Left colon (tissue), 2 donors: ENCODE measurements at regions not wholly inside any gene's neighbourhood (a gene's known extent, or its start where the extent isn't known, plus 50 kb on each side); places are given as distances from the start of the nearest gene placed in this dataset.
"Not testable (repeated sequence)": the region's sequence is repeated elsewhere in the genome, so short reads cannot be mapped to it uniquely, and the experiment has no call there.

ENCODE experiments used
- ATAC-seq: fragments of 200-7000 bp; cut with Tn5 transposase; one replicate; pipeline ENCODE4 v1.9.1; 2020; ENCODE audit warnings: mild to moderate bottlenecking, moderate library complexity
- DNase-seq, 2 donors: peaks; one replicate each; pipeline ENCODE4 v3.0.0-alpha.2; 2020
- intact Hi-C, 2 donors: fragments of 100-400 bp; cut with DNase I in 1 of 2; cut with micrococcal nuclease in 1 of 2; formaldehyde crosslinking; loops; one replicate each; pipeline versions ENCODE4 v1.11.2 to v1.14.0; 2022; cut with DNase I, micrococcal nuclease
- donor health status: DM: no; HTN: no; CAD: no.
- donor health status: DM: yes; HTN: yes; CAD: no.

DNA sequence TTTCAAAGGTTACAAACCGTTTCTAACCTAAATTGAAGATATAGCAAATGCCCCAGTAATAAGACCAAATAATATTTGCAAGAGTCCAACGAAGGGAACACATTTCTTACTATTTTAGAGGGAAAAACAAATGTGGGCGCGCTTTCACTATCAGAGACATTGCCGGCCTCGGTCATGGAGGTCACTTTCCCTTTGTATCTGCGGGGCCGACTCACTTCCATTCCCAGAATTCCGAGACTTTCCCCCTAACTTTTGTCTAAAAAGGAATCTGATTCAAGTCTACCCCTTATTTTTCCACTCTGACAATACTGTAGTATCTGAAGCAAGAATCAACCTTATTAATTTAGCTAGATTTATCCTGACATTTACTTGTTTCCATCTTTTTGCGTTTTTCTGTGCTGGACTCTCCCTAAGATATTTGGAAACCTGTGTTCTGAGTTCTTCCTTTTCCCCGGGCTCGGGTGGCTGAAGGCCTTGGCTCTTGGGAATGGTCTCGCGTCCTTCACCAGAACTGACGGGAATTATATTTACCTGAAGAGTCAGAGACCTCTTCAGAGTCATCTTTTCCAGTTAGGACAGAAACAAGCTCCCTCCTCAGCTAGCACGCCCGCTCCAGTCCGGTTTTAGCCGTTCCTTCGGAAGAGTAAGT lies 71.8 kb upstream of the ZNF184 start:
- no peak for ATAC-seq
- intact Hi-C loops, result no loop called here
- DNase-seq, result no peak

DNA sequence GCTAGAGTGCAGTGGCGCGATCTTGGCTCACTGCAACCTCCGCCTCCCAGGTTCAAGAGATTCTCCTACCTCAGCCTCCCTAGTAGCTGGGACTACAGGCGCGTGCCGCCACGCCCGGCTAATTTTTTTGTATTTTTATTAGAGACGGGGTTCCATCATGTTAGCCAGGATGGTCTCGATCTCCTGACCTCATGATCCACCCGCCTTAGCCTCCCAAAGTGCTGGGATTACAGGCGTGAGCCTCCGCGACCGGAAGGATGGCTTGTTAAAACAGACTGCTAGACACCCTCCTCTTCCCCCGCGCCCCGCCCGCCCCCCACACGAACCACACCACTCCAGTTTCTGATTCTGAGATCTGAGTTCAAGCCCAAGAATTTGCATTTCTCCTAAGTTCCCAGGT lies 71.2 kb upstream of the ZNF184 start:
- DNase-seq, ATAC-seq, intact Hi-C loops: not testable (repeated sequence)

DNA sequence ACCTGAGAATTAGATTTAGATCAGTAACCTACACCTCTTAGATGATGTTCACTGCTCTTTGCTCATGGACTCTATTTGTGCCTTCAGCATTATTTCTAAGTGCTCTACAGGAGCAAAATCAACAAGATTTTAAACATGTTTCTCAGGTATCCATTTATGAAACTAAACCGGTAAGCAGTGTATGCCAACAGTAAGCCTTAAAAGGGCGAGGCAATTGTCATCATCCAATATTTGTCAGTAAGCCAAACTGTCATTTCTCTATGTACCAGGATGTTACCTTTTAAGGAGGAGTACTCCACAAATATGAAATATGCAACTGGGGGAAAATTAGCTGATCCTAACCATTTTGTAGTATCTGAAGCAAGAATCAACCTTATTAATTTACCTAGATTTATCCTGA lies 69.6 kb upstream of the ZNF184 start:
- no peak for DNase-seq
- ATAC-seq, result no peak

DNA sequence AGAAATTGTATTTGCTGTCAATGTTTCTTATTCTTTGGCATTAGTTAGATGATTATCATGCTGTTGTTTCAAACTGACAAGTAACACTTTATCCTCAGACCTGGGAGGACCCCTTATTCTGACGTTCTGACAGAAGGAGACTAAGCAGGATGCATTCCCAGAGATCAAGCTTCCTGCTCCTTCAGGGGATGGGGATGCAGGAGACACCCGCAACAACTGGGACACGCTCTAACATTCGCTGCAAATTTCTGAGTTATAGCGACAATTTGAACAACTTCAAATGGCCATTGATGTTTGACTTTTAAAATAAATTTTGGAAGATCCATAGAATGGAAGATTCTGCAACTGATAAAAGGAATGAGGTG lies 69.0 kb upstream of the ZNF184 start:
- no peak for ATAC-seq
- no peak for DNase-seq
- intact Hi-C loops, result no loop called here

More for the DNA sequence above, 69.6 kb upstream of the ZNF184 start:
- intact Hi-C loops, result no loop called here

DNA sequence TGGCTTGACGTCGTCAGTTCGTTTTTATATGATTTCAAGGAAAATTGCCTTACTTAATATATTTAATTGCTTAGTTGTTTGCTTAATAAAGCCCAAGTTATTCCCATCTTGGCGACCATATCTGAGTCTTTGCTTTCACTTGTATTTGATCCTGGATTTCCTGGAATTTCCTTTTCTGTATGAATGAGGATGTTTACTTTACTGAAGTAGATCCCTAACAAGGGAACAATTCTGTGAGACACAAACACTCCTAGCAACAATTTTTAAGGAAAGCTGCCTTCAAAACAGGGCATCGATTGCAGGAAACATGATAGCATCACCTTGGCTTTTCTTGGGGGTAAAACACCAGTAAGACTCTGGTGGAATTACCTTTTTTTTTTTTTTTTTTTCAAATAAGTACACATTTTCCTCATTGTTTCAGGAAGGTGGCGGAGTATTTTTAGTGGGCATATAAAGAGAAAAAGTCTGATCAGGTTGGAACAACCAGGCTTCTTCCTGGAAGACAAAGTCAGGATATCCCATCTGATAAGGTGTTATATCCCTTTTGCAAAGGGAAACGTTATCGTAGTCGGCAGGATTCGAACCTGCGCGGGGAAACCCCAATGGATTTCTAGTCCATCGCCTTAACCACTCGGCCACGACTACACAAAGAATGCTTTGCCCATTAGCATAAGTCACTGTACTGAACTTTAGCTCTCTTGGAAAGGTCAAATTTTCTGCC lies 68.5 kb upstream of the ZNF184 start:
- intact Hi-C loops, result no loop called here
- DNase-seq (no peak), ATAC-seq (no peak)

DNA sequence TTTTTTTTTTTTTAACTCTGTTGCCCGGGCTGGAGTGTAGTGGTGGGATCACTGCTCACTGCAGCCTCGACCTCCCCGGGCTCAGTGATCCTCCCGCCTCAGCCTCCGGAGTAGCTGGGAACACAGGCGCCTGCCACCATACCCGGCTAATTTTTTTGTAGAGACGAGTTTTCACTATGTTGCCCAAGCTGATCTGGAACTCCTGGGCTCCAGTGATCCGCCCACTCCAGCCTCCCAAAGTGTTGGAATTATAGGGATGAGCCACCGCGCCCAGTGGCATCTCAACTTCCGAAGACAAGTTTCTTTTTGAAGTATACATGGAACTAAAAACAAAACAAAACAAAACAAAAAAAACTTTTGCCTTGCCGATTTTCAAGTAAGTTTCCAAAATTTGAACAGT lies 66.6 kb upstream of the ZNF184 start:
- DNase-seq, result no peak
- ATAC-seq, result no peak
- intact Hi-C loops, result no loop called here

DNA sequence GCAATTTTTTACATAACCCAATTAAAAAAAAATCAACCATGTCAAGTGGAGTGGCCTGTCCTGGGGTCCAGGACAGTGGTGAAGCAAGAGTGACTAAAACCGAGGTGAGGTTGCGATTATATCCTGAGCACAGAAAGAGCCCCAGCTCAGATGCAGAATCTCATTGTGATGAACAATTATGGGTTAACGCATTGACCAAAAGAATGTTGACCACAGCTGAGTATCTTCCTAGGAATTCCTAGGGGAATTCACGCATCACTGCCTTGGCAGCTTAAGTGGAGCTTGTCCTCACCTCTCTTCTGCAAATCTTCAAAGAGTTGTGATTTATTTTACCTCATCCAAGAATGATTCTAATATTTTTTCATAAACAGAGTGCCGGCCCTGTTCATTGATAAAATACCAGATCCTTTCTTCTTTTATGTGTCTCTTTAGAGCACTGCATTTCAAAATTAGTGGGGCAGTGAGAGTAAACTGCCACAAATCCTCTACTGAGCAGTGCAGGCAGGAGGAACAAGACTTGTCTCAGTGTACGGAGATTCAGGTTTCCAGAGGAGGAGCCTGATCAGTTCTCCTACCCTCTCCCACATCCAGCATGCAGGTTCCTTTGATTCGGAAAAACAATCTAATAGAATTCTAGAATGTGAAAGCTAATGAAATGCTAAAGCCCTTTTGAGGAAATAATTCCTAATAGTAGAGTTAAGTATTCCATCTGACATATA lies 60.1 kb upstream of the ZNF184 start:
- intact Hi-C loops, result no loop called here

DNA sequence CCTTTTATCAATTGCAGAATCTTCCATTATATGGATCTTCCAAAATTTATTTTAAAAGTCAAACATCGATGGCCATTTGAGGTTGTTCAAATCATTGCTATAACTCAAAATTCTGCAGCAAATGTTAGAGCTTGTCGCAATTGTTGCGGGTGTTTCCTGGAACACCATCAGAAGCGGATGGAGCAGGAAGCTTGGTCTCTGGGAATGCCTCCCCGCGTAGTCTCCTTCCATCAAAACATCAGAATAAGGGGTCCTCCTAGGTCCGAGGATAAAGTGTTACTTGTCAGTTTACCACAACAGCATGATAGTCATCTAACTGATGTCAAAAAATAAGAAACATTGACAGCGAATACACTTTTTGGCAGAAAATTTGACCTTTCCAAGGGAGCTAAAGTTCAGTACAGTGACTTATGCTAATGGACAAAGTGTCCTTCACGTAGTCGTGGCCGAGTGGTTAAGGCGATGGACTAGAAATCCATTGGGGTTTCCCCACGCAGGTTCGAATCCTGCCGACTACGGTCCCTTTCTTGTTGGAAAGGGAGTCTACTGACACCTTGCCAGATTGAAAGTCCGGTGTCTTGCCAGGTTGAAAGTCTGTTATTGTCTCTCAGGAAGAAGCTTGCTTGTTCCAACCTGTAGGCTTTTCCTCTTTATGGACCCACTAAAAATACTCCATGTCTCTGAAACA lies 59.0 kb upstream of the ZNF184 start:
- DNase-seq, result no peak
- no peak for ATAC-seq
- intact Hi-C loops, result no loop called here

More for the DNA sequence above, 60.1 kb upstream of the ZNF184 start:
- ATAC-seq (no peak), DNase-seq (no peak)

DNA sequence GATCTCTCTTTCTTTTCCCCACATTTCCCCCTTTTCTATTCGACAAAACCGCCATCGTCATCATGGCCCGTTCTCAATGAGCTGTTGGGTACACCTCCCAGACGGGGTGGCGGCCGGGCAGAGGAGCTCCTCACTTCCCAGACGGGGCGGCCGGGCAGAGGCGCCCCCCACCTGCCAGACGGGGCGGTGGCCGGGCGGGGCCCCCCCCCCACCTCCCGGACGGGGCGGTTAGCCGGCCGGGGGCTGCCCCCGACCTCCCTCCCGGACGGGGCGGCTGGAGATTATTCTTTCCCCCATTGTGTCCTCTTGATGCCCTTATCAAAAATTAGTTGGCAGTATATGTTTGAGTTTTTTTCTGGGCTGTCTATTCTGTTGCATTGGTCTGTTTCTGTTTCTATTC lies 56.9 kb upstream of the ZNF184 start:
- intact Hi-C loops, DNase-seq, ATAC-seq: not testable (repeated sequence)

DNA sequence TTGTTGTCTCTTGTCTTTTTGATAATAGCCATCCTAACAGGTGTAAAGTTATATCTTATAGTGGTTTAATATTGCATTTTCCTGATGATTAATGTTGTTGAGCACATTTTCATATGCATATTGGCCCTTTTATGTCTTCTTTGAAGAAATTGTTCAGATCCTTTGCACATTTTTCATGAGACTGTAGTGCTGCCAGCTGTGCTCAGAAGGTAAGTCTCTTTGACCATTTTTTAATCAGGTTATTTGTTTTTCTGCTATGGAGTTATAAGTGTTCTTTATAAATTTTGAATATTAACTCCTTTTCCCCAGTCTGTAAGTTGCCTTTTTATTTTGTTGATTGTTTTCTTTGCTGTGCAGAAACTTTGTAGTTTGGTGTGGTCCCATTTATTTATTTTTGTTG lies 55.8 kb upstream of the ZNF184 start:
- intact Hi-C loops, result no loop called here
- no peak for DNase-seq
- ATAC-seq, result no peak
